K562 (cell line): ENCODE measurements at regions not wholly inside any gene's neighbourhood (a gene's known extent, or its start where the extent isn't known, plus 50 kb on each side); places are given as distances from the start of the nearest gene placed in this dataset.

Source experiments
- ATAC-seq: fragments of 200-7000 bp; cut with Tn5 transposase; 3 replicates; pipeline ENCODE4 v1.9.1; 2020; ENCODE audit warnings: moderate library complexity
- BruUV-seq: library from RNA; stranded (reverse); fragments of 400-500 nt; replicated peaks from 2 replicates; lab custom pipeline; 2021; lab: Mats Ljungman, UMichigan
- CTCF ChIA-PET: fragments of 300-600 bp; formaldehyde crosslinking; extraction: SDS; loops from one replicate; lab custom pipeline; 2021; ENCODE audit warnings: low intra/inter-chr PET ratio; lab: Yijun Ruan, JAX
- POLR2A ChIA-PET: fragments of 300-600, 350-650 bp; sonication (Branson Sonifier 250); formaldehyde crosslinking; extraction: SDS; loops from one replicate; lab custom pipeline; 2021; ENCODE audit warnings: antibody characterized with exemption, inconsistent platforms; lab: Yijun Ruan, JAX
- DNase-seq, 4 experiments: peaks; one replicate each; pipeline versions ENCODE4 v3.0.0 to v3.0.0-alpha.2; 2011 to 2018; ENCODE audit warnings: low spot score in 3 of 4, mixed read lengths in 3 of 4; ENCODE audit errors: extremely low read depth in 1 of 4
- FAIRE-seq: peaks from 2 replicates; lab custom pipeline; 2011; peaks lifted over from hg19 to GRCh38; lab: Jason Lieb, UNC
- H2AFZ ChIP-seq: 2 replicates; pipeline ENCODE4 v1.6.0; 2011; ENCODE audit warnings: low read depth, low read length, control low read depth, inconsistent platforms
- H3K27ac ChIP-seq: fragments of 200-600 bp; 3 replicates; pipeline ENCODE4 v1.8.0; 2011; ENCODE audit warnings: low read depth, mild to moderate bottlenecking, control low read depth, inconsistent platforms, low read length, moderate library complexity, mixed read lengths; ENCODE audit errors: extremely low read depth
- H3K27me3 ChIP-seq, 2 experiments: fragments of 300-600 bp in 1 of 2; 2 replicates in 1 of 2; 3 replicates in 1 of 2; pipeline versions ENCODE4 v1.6.0 to v1.8.0; 2011; ENCODE audit warnings: inconsistent platforms in 2 of 2, low read length in 2 of 2, mild to moderate bottlenecking in 1 of 2, mixed read lengths in 1 of 2, moderate library complexity in 1 of 2; ENCODE audit not compliant: control insufficient read depth in 2 of 2, insufficient read depth in 2 of 2
- H3K36me3 ChIP-seq: fragments of 300-600 bp; 3 replicates; pipeline ENCODE4 v1.8.0; 2011; ENCODE audit warnings: mild to moderate bottlenecking, low read length, inconsistent platforms; ENCODE audit not compliant: control insufficient read depth, insufficient read depth
- H3K4me1 ChIP-seq, 2 experiments: fragments of 200-600 bp in 1 of 2; replicated peaks in 1 of 2; 2 replicates in 1 of 2; 3 replicates in 1 of 2; pipeline versions ENCODE4 v1.5.1 to v1.8.0; 2011; ENCODE audit warnings: inconsistent platforms in 2 of 2, low read length in 2 of 2, mild to moderate bottlenecking in 1 of 2, mixed read lengths in 1 of 2, moderate library complexity in 1 of 2; ENCODE audit not compliant: control insufficient read depth in 2 of 2, insufficient read depth in 2 of 2
- H3K4me2 ChIP-seq: 2 replicates; pipeline ENCODE4 v1.6.1; 2011; ENCODE audit warnings: low read length, control low read depth, inconsistent platforms, mixed read lengths; ENCODE audit not compliant: insufficient read depth
- H3K4me3 ChIP-seq: fragments of 200-600 bp; sonication (generic), shearing (Covaris generic); 2 replicates; pipeline ENCODE4 v1.5.1; 2016; ENCODE audit warnings: control low read depth, inconsistent platforms
- H3K79me2 ChIP-seq: fragments of 200-600 bp; 3 replicates; pipeline ENCODE4 v1.8.0; 2011; ENCODE audit warnings: low read length, inconsistent platforms; ENCODE audit not compliant: control insufficient read depth, insufficient read depth
- H3K9ac ChIP-seq, 2 experiments: 2 replicates each; pipeline versions ENCODE4 v1.6.0 to v1.6.1; 2011; ENCODE audit warnings: low read depth in 2 of 2, low read length in 2 of 2, control low read depth in 1 of 2, inconsistent platforms in 1 of 2, mild to moderate bottlenecking in 1 of 2, mixed read lengths in 1 of 2; ENCODE audit not compliant: insufficient read depth in 1 of 2
- H3K9me1 ChIP-seq: one replicate; pipeline ENCODE4 v1.6.0; 2011; ENCODE audit warnings: inconsistent platforms, mild to moderate bottlenecking, low read length, moderate library complexity; ENCODE audit not compliant: control insufficient read depth, insufficient read depth
- H3K9me3 ChIP-seq: replicated peaks from 2 replicates; pipeline ENCODE4 v1.5.1; 2011; ENCODE audit warnings: low read depth, low read length, inconsistent platforms; ENCODE audit not compliant: control insufficient read depth, insufficient read depth
- H4K20me1 ChIP-seq: replicated peaks from 2 replicates; pipeline ENCODE4 v1.6.1; 2011; ENCODE audit warnings: low read length, inconsistent platforms, mixed read lengths; ENCODE audit not compliant: control insufficient read depth, insufficient read depth
- ZBTB40 ChIP-seq, 2 experiments: fragments of 450-650 bp in 1 of 2; sonication (generic) in 1 of 2; formaldehyde crosslinking in 1 of 2; IDR thresholded peaks; 2 replicates each; pipeline versions ENCODE4 v1.7.1 to v1.9.0; 2016 to 2022; ENCODE audit warnings: inconsistent platforms in 1 of 2, mild to moderate bottlenecking in 1 of 2, missing genetic modification reagents in 1 of 2
- ZBTB43 ChIP-seq: sonication (generic); formaldehyde crosslinking; IDR thresholded peaks from 2 replicates; pipeline ENCODE4 v1.8.0; 2023; ENCODE audit warnings: mild to moderate bottlenecking, missing genetic modification reagents
- ZNF282 ChIP-seq: sonication (generic); formaldehyde crosslinking; IDR thresholded peaks from 2 replicates; pipeline ENCODE4 v1.8.1; 2023; ENCODE audit warnings: missing genetic modification reagents
- WGBS: fragments of 100-300 bp; shearing (Covaris generic); methylation state at CpG from one replicate; pipeline ENCODE4 v1.1.6; 2016; ENCODE audit warnings: low coverage, mixed read lengths; ENCODE audit not compliant: insufficient coverage; ENCODE audit errors: missing lambda C conversion rate; 5-methylcytosine and 5-hydroxymethylcytosine counted together
- in situ Hi-C: fragments of 300-500 bp; cut with MboI; formaldehyde crosslinking; loops from 4 replicates; pipeline ENCODE4 v1.15.0; 2018; ENCODE audit warnings: inconsistent platforms, mixed read lengths
- intact Hi-C: fragments of 100-400 bp; cut with micrococcal nuclease; formaldehyde crosslinking; loops from 2 replicates; pipeline ENCODE4 v1.14.2; 2022

- no peaks in the 10 kb centered on the region for H3K27me3 ChIP-seq
- no peak overlapping the region for H3K4me2 ChIP-seq
- TF ChIP-seq ZNF282 (CRISPR knock-in tag) (no peak), ZBTB40 (IDR thresholded peaks at IDR 0.05) (no peak), ZBTB40 (CRISPR knock-in tag; IDR thresholded peaks at IDR 0.05) (no peak), ZBTB43 (CRISPR knock-in tag) (no peak)
- TF ChIP-seq, all 486 proteins: peak for 0
- BruUV-seq = no TSS peak
- Histone ChIP-seq H3K4me1 (no peaks in the 10 kb centered on the region), H3K36me3 (no peaks in the 10 kb centered on the region), H4K20me1 (no peaks in the 10 kb centered on the region), H3K9ac (no peak overlapping the region), H2AFZ (no peak overlapping the region), H3K9me3 (no peaks in the 10 kb centered on the region), H3K27ac (no peak overlapping the region), H3K4me3 (no peak overlapping the region), H3K9me1 (no peaks in the 10 kb centered on the region), H3K79me2 (no peaks in the 10 kb centered on the region)
- 0% methylated on average over 1 of the region's 3 CpGs for WGBS
- intact Hi-C loops = no loop called here
- no peak for FAIRE-seq
- no peak for ATAC-seq
- in situ Hi-C loops = no loop called here
- CTCF ChIA-PET = no interaction called here
- DNase-seq = no peak
- POLR2A ChIA-PET = no interaction called here
These were observed 103.6 kb upstream of the IGSF1 start for GRCh38 chrX:131392666-131393065.
